Erythroblast (primary cell): ENCODE measurements at regions not wholly inside any gene's neighbourhood (a gene's known extent, or its start where the extent isn't known, plus 50 kb on each side); places are given as distances from the start of the nearest gene placed in this dataset.

Experiments
- GATA1 ChIP-seq: IDR thresholded peaks from 2 replicates; pipeline ENCODE4 v1.6.1; 2011; ENCODE audit warnings: low read depth, mild to moderate bottlenecking, control low read depth, low read length, moderate library complexity
- POLR2A ChIP-seq: IDR thresholded peaks from 2 replicates; pipeline ENCODE4 v1.6.1; 2011; ENCODE audit warnings: mild to moderate bottlenecking, low read length

GRCh38 chr10:61836888-61837754 is 64.4 kb upstream of the ARID5B start:
- TF ChIP-seq POLR2A (no peak), GATA1 (no peak)
